CD14-positive monocyte (primary cell): ENCODE measurements at regions not wholly inside any gene's neighbourhood (a gene's known extent, or its start where the extent isn't known, plus 50 kb on each side); places are given as distances from the start of the nearest gene placed in this dataset.

Experiments used
- DNase-seq, 3 donors: peaks; one replicate each; pipeline ENCODE4 v3.0.0-alpha.2; 2011 to 2022
- H2AFZ ChIP-seq: 2 replicates; pipeline ENCODE4 v1.6.0; 2012; ENCODE audit warnings: mild to moderate bottlenecking, low read depth, low read length, inconsistent platforms; ENCODE audit not compliant: insufficient read depth, poor library complexity, severe bottlenecking
- H3K27ac ChIP-seq, 2 donors: 1 replicate in 1 of 2; 2 replicates in 1 of 2; pipeline ENCODE4 v1.5.1; 2012 to 2013; ENCODE audit warnings: low read length in 2 of 2, control low read depth in 1 of 2, inconsistent platforms in 1 of 2, low read depth in 1 of 2, mild to moderate bottlenecking in 1 of 2
- H3K27me3 ChIP-seq, 2 donors: one replicate each; pipeline versions ENCODE4 v1.6.0 to v1.6.1; 2011 to 2013; ENCODE audit warnings: low read length in 2 of 2; ENCODE audit not compliant: control insufficient read depth in 2 of 2, insufficient read depth in 2 of 2
- H3K36me3 ChIP-seq, 2 donors: replicated peaks in 1 of 2; 1 replicate in 1 of 2; 2 replicates in 1 of 2; pipeline versions ENCODE4 v1.5.1 to v1.6.1; 2012 to 2013; ENCODE audit warnings: low read length in 2 of 2, control low read depth in 1 of 2, inconsistent platforms in 1 of 2, mild to moderate bottlenecking in 1 of 2; ENCODE audit not compliant: insufficient read depth in 2 of 2, control insufficient read depth in 1 of 2
- H3K4me1 ChIP-seq, 2 donors: 1 replicate in 1 of 2; 2 replicates in 1 of 2; pipeline versions ENCODE4 v1.5.1 to v1.6.1; 2012 to 2013; ENCODE audit warnings: low read length in 2 of 2, control low read depth in 1 of 2, inconsistent platforms in 1 of 2, mild to moderate bottlenecking in 1 of 2, moderate library complexity in 1 of 2; ENCODE audit not compliant: insufficient read depth in 2 of 2, control insufficient read depth in 1 of 2
- H3K4me2 ChIP-seq: replicated peaks from 2 replicates; pipeline ENCODE3; 2012; ENCODE audit warnings: low read length, moderate library complexity, mild to moderate bottlenecking; ENCODE audit not compliant: poor library complexity, severe bottlenecking; ENCODE audit errors: extremely low read depth
- H3K4me3 ChIP-seq, 3 experiments: fragments of 200-600 bp in 1 of 3; sonication (generic) in 1 of 3; replicated peaks in 1 of 3; 1 replicate in 2 of 3; 2 replicates in 1 of 3; pipeline ENCODE4 v1.5.1; 2011 to 2013; ENCODE audit warnings: low read length in 3 of 3, mild to moderate bottlenecking in 3 of 3, control low read depth in 2 of 3, low read depth in 2 of 3, inconsistent platforms in 1 of 3, moderate library complexity in 1 of 3
- H3K79me2 ChIP-seq: 2 replicates; pipeline ENCODE4 v1.6.0; 2012; ENCODE audit warnings: mild to moderate bottlenecking, control low read depth, inconsistent platforms, low read length, moderate library complexity; ENCODE audit not compliant: insufficient read depth
- H3K9ac ChIP-seq: 2 replicates; pipeline ENCODE4 v1.6.0; 2017; ENCODE audit warnings: low read length, mild to moderate bottlenecking; ENCODE audit not compliant: insufficient read depth, poor library complexity, severe bottlenecking
- H3K9me3 ChIP-seq, 2 donors: replicated peaks in 1 of 2; 1 replicate in 1 of 2; 2 replicates in 1 of 2; pipeline versions ENCODE4 v1.5.1 to v1.6.1; 2012 to 2013; ENCODE audit warnings: low read length in 2 of 2, control low read depth in 1 of 2; ENCODE audit not compliant: control insufficient read depth in 1 of 2, insufficient read depth in 1 of 2
- H4K20me1 ChIP-seq: 2 replicates; pipeline ENCODE4 v1.6.0; 2012; ENCODE audit warnings: mild to moderate bottlenecking, low read length, control low read depth, moderate library complexity; ENCODE audit not compliant: insufficient read depth
- H3K27ac Mint-ChIP-seq, 7 donors: one replicate each; pipeline ENCODE4 v1.8.0; 2020; ENCODE audit warnings: mild to moderate bottlenecking in 7 of 7, mixed read lengths in 7 of 7, moderate library complexity in 6 of 7, inconsistent platforms in 2 of 7
- H3K27me3 Mint-ChIP-seq, 3 donors: one replicate each; pipeline ENCODE4 v1.8.0; 2021 to 2022; ENCODE audit warnings: low read depth in 3 of 3, mild to moderate bottlenecking in 3 of 3, mixed read lengths in 3 of 3, moderate library complexity in 3 of 3, inconsistent platforms in 1 of 3
- H3K36me3 Mint-ChIP-seq, 2 donors: one replicate each; pipeline ENCODE4 v1.8.0; 2020; ENCODE audit warnings: mixed read lengths in 2 of 2, inconsistent platforms in 1 of 2, mild to moderate bottlenecking in 1 of 2
- H3K4me1 Mint-ChIP-seq: one replicate; pipeline ENCODE4 v1.8.0; 2020; ENCODE audit warnings: mild to moderate bottlenecking, mixed read lengths
- H3K4me3 Mint-ChIP-seq, 2 donors: one replicate each; pipeline ENCODE4 v1.8.0; 2020; ENCODE audit warnings: mild to moderate bottlenecking in 2 of 2, mixed read lengths in 2 of 2, moderate library complexity in 1 of 2
- H3K9me3 Mint-ChIP-seq, 7 donors: one replicate each; pipeline ENCODE4 v1.8.0; 2020 to 2022; ENCODE audit warnings: mixed read lengths in 7 of 7, mild to moderate bottlenecking in 6 of 7, moderate library complexity in 6 of 7, inconsistent platforms in 2 of 7
- WGBS: methylation state at CpG from one replicate; pipeline ENCODE4 v1.1.5; 2013; ENCODE audit warnings: missing lambda C conversion rate; ENCODE audit not compliant: insufficient coverage; 5-methylcytosine and 5-hydroxymethylcytosine counted together
- intact Hi-C, 2 donors: fragments of 100-400 bp; cut with micrococcal nuclease; formaldehyde crosslinking; loops; one replicate each; pipeline versions ENCODE4 v1.15.0 to v1.15.1; 2023
- TF ChIP-seq, protein P1 (sequence below): fragments of 200-600 bp; IDR thresholded peaks from one replicate; pipeline ENCODE4 v1.8.0; 2022; ENCODE audit warnings: antibody characterized with exemption, mild to moderate bottlenecking

DNA sequence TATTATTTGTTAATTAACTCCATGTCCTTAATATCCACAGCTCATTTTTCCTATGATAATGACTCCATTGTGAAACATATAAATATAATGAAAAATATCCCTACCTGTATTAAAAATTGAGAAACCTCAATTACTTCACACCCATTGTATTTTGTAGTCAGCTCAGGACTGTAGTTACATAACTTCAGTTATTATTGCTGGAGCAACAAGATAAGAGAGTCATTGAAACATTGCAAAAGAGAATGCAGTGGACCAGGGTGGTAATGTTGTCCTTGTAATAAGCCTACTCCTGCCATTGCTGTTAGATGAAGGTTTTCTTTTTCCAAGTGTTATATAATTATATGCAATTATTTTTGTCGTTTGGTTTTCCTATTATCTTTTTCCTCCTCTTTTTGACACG is 184.4 kb downstream of the PRL start:
- no peak overlapping the region for H3K4me2 ChIP-seq
- intact Hi-C loops, result no loop called here
- Mint-ChIP-seq H3K27ac (no peak overlapping the region), H3K27me3 (no peaks in the 10 kb centered on the region), H3K4me3 (no peak overlapping the region), H3K36me3 (no peaks in the 10 kb centered on the region), H3K9me3 (peaks cover 0 to 2% (median 0%) of the 10 kb centered on the region in 7 donors), H3K4me1 (peaks cover 7% of the 10 kb centered on the region)
- H4K20me1 ChIP-seq, result no peaks in the 10 kb centered on the region
- no peaks in the 10 kb centered on the region for H3K79me2 ChIP-seq
- no peak overlapping the region for H3K9ac ChIP-seq
- no peak overlapping the region for H3K27ac ChIP-seq
- no peak overlapping the region for H3K4me3 ChIP-seq
- DNase-seq, result no peak
- no peak overlapping the region for H2AFZ ChIP-seq
- WGBS, result no CpG with 5 or more reads among the region's 2 CpGs
- H3K27me3 ChIP-seq, result no peaks in the 10 kb centered on the region
- TF ChIP-seq, protein P1, sequence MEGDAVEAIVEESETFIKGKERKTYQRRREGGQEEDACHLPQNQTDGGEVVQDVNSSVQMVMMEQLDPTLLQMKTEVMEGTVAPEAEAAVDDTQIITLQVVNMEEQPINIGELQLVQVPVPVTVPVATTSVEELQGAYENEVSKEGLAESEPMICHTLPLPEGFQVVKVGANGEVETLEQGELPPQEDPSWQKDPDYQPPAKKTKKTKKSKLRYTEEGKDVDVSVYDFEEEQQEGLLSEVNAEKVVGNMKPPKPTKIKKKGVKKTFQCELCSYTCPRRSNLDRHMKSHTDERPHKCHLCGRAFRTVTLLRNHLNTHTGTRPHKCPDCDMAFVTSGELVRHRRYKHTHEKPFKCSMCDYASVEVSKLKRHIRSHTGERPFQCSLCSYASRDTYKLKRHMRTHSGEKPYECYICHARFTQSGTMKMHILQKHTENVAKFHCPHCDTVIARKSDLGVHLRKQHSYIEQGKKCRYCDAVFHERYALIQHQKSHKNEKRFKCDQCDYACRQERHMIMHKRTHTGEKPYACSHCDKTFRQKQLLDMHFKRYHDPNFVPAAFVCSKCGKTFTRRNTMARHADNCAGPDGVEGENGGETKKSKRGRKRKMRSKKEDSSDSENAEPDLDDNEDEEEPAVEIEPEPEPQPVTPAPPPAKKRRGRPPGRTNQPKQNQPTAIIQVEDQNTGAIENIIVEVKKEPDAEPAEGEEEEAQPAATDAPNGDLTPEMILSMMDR, result no peak
- H3K36me3 ChIP-seq, result no peaks in the 10 kb centered on the region
- no peaks in the 10 kb centered on the region for H3K4me1 ChIP-seq
- no peaks in the 10 kb centered on the region for H3K9me3 ChIP-seq

DNA sequence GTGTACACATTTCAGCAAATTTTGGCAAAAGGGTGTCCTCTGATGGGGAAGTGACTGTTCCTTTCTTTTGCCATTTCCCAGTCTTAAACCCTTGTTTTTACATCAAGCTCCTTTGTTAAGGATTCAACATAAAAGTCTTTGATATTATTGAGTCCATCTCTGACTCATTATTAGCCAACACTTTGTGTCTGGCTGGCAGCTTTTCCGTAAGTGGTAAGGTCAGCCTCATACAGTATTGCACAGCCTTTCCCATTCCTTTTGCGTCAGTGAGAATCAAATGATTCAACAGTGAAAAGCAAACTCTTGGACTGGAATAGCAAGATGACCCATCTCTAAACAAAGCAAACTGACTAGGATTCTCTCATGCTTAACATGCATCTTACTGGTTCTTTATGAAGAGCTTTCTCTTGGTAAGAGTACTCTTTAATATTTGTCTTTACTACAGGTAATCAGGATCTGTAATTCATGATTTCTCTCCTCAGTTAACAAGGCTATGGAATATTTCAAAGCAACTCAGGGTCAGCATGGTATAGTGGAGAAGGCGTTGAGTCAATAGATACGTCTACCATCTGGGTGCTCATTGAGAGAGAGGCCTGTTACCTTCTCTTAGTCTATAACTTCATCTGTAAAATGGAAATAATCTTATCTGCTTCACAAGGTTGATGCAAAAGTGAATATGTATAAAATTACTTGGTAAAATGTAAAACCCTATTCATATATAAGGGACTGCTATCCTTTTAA is 183.6 kb downstream of the PRL start:
- Histone ChIP-seq H2AFZ (no peak overlapping the region), H3K27ac (no peak overlapping the region), H4K20me1 (no peaks in the 10 kb centered on the region), H3K9me3 (no peaks in the 10 kb centered on the region), H3K4me1 (no peaks in the 10 kb centered on the region), H3K79me2 (no peaks in the 10 kb centered on the region), H3K4me2 (no peak overlapping the region), H3K27me3 (no peaks in the 10 kb centered on the region), H3K36me3 (no peaks in the 10 kb centered on the region), H3K4me3 (no peak overlapping the region), H3K9ac (no peak overlapping the region)
- Mint-ChIP-seq H3K4me1 (peaks cover 7% of the 10 kb centered on the region), H3K36me3 (no peaks in the 10 kb centered on the region), H3K9me3 (peaks cover 0 to 1% (median 0%) of the 10 kb centered on the region in 7 donors), H3K4me3 (no peak overlapping the region), H3K27ac (no peak overlapping the region), H3K27me3 (no peaks in the 10 kb centered on the region)
- WGBS, result 63% methylated on average over 2 of the region's 4 CpGs
- TF ChIP-seq, protein P1, result no peak
- DNase-seq, result peak in 2 of 3 donors; percentile 1 to 34
- intact Hi-C loops, result no loop called here
